Neural progenitor cell (in vitro differentiated cells): ENCODE measurements at regions not wholly inside any gene's neighbourhood (a gene's known extent, or its start where the extent isn't known, plus 50 kb on each side); places are given as distances from the start of the nearest gene placed in this dataset.

Experiments used
- DNase-seq: peaks from one replicate; pipeline ENCODE4 v3.0.0-alpha.2; 2016; ENCODE audit warnings: low spot score
- H2AFZ ChIP-seq: fragments of 200-600 bp; sonication (generic); replicated peaks from 2 replicates; pipeline ENCODE4 v1.6.1; 2016; ENCODE audit warnings: antibody characterized with exemption
- H3F3A ChIP-seq: fragments of 200-600 bp; sonication (generic); 2 replicates; pipeline ENCODE4 v1.6.1; 2016; ENCODE audit warnings: antibody characterized with exemption, low read depth
- H3K27ac ChIP-seq: fragments of 200-600 bp; sonication (generic); 2 replicates; pipeline ENCODE4 v1.5.1; 2016; ENCODE audit warnings: mild to moderate bottlenecking
- H3K27me3 ChIP-seq: fragments of 200-600 bp; sonication (generic); 2 replicates; pipeline ENCODE4 v1.6.1; 2016; ENCODE audit warnings: mild to moderate bottlenecking, moderate library complexity
- H3K36me3 ChIP-seq: fragments of 200-600 bp; sonication (generic); 2 replicates; pipeline ENCODE4 v1.5.1; 2016
- H3K4me1 ChIP-seq: fragments of 200-600 bp; sonication (generic); 2 replicates; pipeline ENCODE4 v1.6.1; 2016; ENCODE audit warnings: mixed run types
- H3K4me2 ChIP-seq: fragments of 200-600 bp; sonication (generic); 2 replicates; pipeline ENCODE4 v1.6.1; 2016
- H3K4me3 ChIP-seq: fragments of 200-600 bp; sonication (generic); 2 replicates; pipeline ENCODE4 v1.5.1; 2016
- H3K79me2 ChIP-seq: fragments of 200-600 bp; sonication (generic); 2 replicates; pipeline ENCODE4 v1.6.1; 2016; ENCODE audit warnings: low read depth
- H3K9ac ChIP-seq: fragments of 200-600 bp; sonication (generic); 2 replicates; pipeline ENCODE4 v1.6.1; 2016
- H3K9me3 ChIP-seq: fragments of 200-600 bp; sonication (generic); 2 replicates; pipeline ENCODE4 v1.5.1; 2016; ENCODE audit warnings: low read depth
- H4K20me1 ChIP-seq: fragments of 200-600 bp; sonication (generic); 2 replicates; pipeline ENCODE4 v1.6.1; 2016; ENCODE audit warnings: low read depth
- H3K27ac Mint-ChIP-seq: 3 replicates; pipeline ENCODE4 v1.8.0; 2021; ENCODE audit warnings: mixed read lengths
- H3K27me3 Mint-ChIP-seq: 2 replicates; pipeline ENCODE4 v1.8.0; 2022; ENCODE audit warnings: low read depth, mild to moderate bottlenecking, inconsistent platforms, moderate library complexity, mixed read lengths; ENCODE audit not compliant: insufficient read depth
- H3K36me3 Mint-ChIP-seq: 3 replicates; pipeline ENCODE4 v1.8.0; 2021; ENCODE audit warnings: mixed read lengths
- H3K4me1 Mint-ChIP-seq: 3 replicates; pipeline ENCODE4 v1.8.0; 2021; ENCODE audit warnings: mixed read lengths
- H3K4me3 Mint-ChIP-seq: 3 replicates; pipeline ENCODE4 v1.8.0; 2021; ENCODE audit warnings: mild to moderate bottlenecking, moderate library complexity, mixed read lengths
- H3K9me3 Mint-ChIP-seq: 3 replicates; pipeline ENCODE4 v1.8.0; 2020; ENCODE audit warnings: mixed read lengths
- CTCF ChIP-seq: fragments of 200-600 bp; sonication (generic); IDR thresholded peaks from 2 replicates; pipeline ENCODE4 v1.5.1; 2017; ENCODE audit warnings: antibody characterized with exemption, mild to moderate bottlenecking
- EZH2 ChIP-seq: fragments of 200-600 bp; sonication (generic); IDR thresholded peaks from 2 replicates; pipeline ENCODE4 v1.6.1; 2017; ENCODE audit warnings: antibody characterized with exemption, mild to moderate bottlenecking, moderate library complexity
- EZH2phosphoT487 ChIP-seq: fragments of 200-600 bp; sonication (generic); IDR thresholded peaks from 2 replicates; pipeline ENCODE4 v1.6.1; 2017; ENCODE audit warnings: antibody characterized with exemption

- Histone ChIP-seq H3K9me3 (no peaks in the 10 kb centered on the region), H3K4me1 (peaks cover 7% of the 10 kb centered on the region), H3K27me3 (no peaks in the 10 kb centered on the region), H3K4me3 (no peak overlapping the region), H3F3A (no peaks in the 10 kb centered on the region), H3K27ac (no peak overlapping the region), H3K4me2 (no peak overlapping the region), H2AFZ (peak overlapping the region; percentile 22), H3K36me3 (no peaks in the 10 kb centered on the region), H3K79me2 (no peaks in the 10 kb centered on the region), H3K9ac (no peak overlapping the region), H4K20me1 (no peaks in the 10 kb centered on the region)
- H3K27me3 Mint-ChIP-seq = peaks cover 2% of the 10 kb centered on the region
- peaks cover 11% of the 10 kb centered on the region for H3K4me1 Mint-ChIP-seq
- H3K36me3 Mint-ChIP-seq = peaks cover 3% of the 10 kb centered on the region
- no peak for DNase-seq
- peaks cover 14% of the 10 kb centered on the region for H3K9me3 Mint-ChIP-seq
- peak overlapping the region; percentile 45 for H3K27ac Mint-ChIP-seq
- TF ChIP-seq CTCF (no peak), EZH2phosphoT487 (no peak), EZH2 (no peak)
- H3K4me3 Mint-ChIP-seq = no peak overlapping the region
Measured at GRCh38 chr4:42787079-42787463, 105.4 kb upstream of the GRXCR1 start.

- Mint-ChIP-seq H3K27ac (peak overlapping the region; percentile 45), H3K4me3 (no peak overlapping the region), H3K9me3 (peaks cover 14% of the 10 kb centered on the region), H3K4me1 (peaks cover 11% of the 10 kb centered on the region), H3K36me3 (peaks cover 3% of the 10 kb centered on the region), H3K27me3 (peaks cover 2% of the 10 kb centered on the region)
- Histone ChIP-seq H3K9me3 (no peaks in the 10 kb centered on the region), H3K4me3 (no peak overlapping the region), H4K20me1 (no peaks in the 10 kb centered on the region), H3K4me1 (peaks cover 7% of the 10 kb centered on the region), H3K9ac (no peak overlapping the region), H3K79me2 (no peaks in the 10 kb centered on the region), H3K4me2 (peak overlapping the region; percentile 12), H3K36me3 (no peaks in the 10 kb centered on the region), H3K27ac (no peak overlapping the region), H3K27me3 (no peaks in the 10 kb centered on the region), H2AFZ (peak overlapping the region; percentile 76), H3F3A (no peaks in the 10 kb centered on the region)
- TF ChIP-seq EZH2 = no peak
- TF ChIP-seq CTCF = no peak
- TF ChIP-seq EZH2phosphoT487 = no peak
- DNase-seq = peak; percentile 47
Measured at GRCh38 chr4:42786350-42787078, 106.0 kb upstream of the GRXCR1 start.

GRCh38 chr4:42785817-42786216 is 106.7 kb upstream of the GRXCR1 start:
- no peaks in the 10 kb centered on the region for H3K79me2 ChIP-seq
- H3K4me1 ChIP-seq = peaks cover 7% of the 10 kb centered on the region
- no peak overlapping the region for H3K27ac ChIP-seq
- H3K27me3 ChIP-seq = no peaks in the 10 kb centered on the region
- no peaks in the 10 kb centered on the region for H3K36me3 ChIP-seq
- H2AFZ ChIP-seq = no peak overlapping the region
- H4K20me1 ChIP-seq = no peaks in the 10 kb centered on the region
- Mint-ChIP-seq H3K4me3 (no peak overlapping the region), H3K27ac (peak overlapping the region; percentile 39), H3K27me3 (peaks cover 2% of the 10 kb centered on the region), H3K4me1 (peaks cover 12% of the 10 kb centered on the region), H3K36me3 (peaks cover 3% of the 10 kb centered on the region), H3K9me3 (peaks cover 14% of the 10 kb centered on the region)
- no peaks in the 10 kb centered on the region for H3K9me3 ChIP-seq
- TF ChIP-seq EZH2 = no peak
- no peak for TF ChIP-seq CTCF
- TF ChIP-seq EZH2phosphoT487 = no peak
- H3K9ac ChIP-seq = no peak overlapping the region
- no peak for DNase-seq
- no peak overlapping the region for H3K4me3 ChIP-seq
- no peak overlapping the region for H3K4me2 ChIP-seq
- H3F3A ChIP-seq = no peaks in the 10 kb centered on the region
